Activated CD4-positive, alpha-beta T cell treated with anti-CD3 and anti-CD28 coated beads, Interleukin-2, Interleukin-4, amounts not matched to agents 100 ng/mL and 50 ng/mL, durations not matched to agents 16 hours and 8 hours (primary cell): ENCODE measurements at regions not wholly inside any gene's neighbourhood (a gene's known extent, or its start where the extent isn't known, plus 50 kb on each side); places are given as distances from the start of the nearest gene placed in this dataset.
"Not testable (repeated sequence)": the region's sequence is repeated elsewhere in the genome, so short reads cannot be mapped to it uniquely, and the experiment has no call there.

ENCODE experiments used
- DNase-seq: peaks from one replicate; pipeline ENCODE4 v3.0.0-alpha.2; 2020; ENCODE audit warnings: low spot score

DNA sequence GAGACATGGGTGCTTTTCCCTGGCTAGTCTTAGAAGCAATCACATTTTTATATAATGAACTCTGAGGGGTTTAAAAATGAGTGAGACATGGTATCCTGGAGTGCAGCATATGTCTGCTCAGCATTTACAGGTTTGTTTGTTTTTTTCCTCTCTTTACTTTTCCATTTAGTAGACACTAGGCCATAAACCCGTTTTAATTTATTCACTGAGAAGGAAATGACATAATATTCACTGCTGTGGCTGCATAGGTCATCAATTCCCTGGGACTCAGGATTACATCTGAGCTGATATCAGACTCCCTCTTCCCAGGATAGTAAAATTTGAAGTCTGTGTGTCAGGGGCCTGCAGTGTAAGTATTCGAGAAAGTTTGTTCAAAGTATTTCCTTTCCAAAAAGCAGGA, 178.9 kb upstream of the SPRY1 start:
- DNase-seq = no peak

DNA sequence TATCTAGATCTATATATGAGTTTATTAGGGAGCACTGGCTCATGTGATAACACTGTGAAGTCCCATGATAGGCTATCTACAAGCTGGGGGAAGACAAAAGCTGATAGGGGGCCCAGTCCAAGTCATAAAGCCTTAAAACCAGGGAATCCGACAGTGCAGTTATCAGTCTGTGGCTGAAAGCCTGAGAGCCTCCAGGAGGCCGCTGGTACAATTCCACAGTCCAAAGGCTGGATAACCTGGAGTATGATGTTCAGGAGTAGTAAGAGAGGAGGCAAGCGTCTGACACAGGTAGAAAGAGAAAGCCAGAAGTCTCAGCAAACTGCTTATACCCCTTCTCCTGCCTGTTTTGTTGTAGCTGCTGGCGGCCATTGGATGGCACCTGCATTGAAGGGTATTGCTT, 177.6 kb upstream of the SPRY1 start:
- DNase-seq = no peak

DNA sequence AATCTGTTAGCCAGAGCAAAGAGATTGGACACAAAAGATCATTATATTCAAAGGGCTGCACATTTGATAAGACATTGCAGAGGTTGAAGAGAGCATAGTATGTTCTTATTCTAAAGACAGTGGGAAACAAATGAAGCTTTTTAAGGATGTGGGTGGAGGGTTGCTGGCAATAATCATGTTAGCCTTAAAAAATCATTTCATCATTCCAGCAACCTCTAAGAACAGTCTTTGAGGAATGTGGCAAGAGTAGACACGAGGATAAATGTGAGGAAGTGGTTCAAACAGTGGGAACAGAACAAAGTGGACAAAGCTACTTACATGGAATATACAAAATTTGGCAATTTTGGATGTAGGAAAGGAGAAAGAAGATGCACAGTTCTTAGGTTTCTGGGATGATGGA, 167.3 kb upstream of the SPRY1 start:
- DNase-seq = no peak

GRCh38 chr4:123230061-123230460, 166.5 kb upstream of the SPRY1 start:
- DNase-seq = no peak

GRCh38 chr4:123232439-123232838, 164.2 kb upstream of the SPRY1 start:
- DNase-seq = no peak

GRCh38 chr4:123233136-123233768, 163.3 kb upstream of the SPRY1 start:
- DNase-seq = no peak

DNA sequence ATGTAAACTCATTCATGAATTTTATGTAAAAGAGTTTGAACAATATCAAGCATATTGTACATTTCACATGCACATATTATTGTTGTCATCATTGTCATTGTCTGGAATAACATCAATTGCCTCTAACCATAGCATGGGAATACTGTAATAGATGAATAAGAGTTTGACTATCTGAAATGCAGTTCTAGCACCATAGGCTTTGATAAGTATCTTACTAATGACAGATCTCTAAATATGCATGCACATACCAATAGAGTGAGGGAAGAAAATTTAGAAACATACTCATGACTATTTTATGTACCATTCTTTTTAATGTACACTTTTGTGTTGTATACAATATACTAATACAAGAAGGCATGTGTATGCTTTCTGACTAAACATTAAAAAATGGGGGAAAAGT, 161.6 kb upstream of the SPRY1 start:
- no peak for DNase-seq

DNA sequence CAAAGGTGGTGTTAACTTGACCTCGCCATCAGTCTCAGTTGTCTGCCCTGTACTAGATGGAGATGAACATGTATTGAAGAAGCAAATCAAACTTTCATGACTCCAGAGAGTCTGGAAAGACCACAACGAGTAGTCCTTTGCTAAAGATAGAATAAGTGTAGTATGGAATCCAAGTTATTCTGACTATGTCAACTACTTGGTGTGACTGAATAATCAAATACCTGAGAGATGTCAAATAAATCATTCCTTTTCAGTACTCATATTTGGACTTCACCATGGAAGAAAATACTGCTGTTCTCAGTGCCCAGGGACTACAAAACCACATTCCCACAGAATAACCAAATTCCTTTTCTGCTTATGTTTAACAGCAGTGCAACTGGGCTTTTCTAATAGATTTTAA, 161.2 kb upstream of the SPRY1 start:
- DNase-seq = no peak

GRCh38 chr4:123236606-123237005, 160.0 kb upstream of the SPRY1 start:
- DNase-seq = no peak

- DNase-seq = not testable (repeated sequence)
These were observed 156.3 kb upstream of the SPRY1 start for GRCh38 chr4:123240286-123240685.

- not testable (repeated sequence) for DNase-seq
These were observed 153.4 kb upstream of the SPRY1 start for GRCh38 chr4:123243220-123243619.

DNA sequence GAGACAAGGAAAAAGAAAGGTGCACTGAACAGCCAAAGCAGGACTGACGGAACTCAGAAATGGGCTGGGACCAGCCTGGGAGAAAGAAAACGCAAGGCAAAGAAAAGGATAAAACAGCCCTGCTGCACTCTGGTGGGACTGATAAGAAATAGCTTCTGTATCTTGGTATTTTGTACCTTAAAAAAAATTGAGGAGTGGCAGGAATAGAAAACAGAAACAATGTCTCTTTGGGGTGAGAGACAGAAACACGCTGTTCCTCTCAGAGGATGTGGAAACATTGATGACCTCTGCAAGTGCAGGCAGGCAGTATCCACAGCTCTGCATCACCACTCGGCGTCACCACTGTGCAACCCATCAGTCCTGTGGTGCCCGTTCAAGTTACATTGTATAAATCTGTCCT, 152.5 kb upstream of the SPRY1 start:
- no peak for DNase-seq

DNA sequence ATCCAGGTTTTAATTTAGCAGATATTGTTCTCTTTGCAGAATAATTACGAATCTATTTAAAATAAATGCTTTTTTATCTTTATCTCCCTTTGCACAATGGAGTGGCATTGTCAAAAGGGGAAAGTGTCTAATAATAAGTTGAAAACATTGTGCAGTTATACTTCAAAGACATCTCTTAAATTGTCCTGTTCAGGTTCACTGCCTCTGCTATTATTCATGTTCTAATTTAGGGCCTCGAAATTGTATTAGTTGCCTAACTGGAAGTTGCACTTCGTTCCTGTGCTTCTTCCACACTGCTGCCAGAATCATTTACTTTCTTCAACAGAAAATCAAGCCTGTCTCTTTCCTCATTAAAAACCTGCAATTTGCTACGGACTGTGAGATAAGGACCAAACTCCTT, 150.5 kb upstream of the SPRY1 start:
- DNase-seq = no peak

DNA sequence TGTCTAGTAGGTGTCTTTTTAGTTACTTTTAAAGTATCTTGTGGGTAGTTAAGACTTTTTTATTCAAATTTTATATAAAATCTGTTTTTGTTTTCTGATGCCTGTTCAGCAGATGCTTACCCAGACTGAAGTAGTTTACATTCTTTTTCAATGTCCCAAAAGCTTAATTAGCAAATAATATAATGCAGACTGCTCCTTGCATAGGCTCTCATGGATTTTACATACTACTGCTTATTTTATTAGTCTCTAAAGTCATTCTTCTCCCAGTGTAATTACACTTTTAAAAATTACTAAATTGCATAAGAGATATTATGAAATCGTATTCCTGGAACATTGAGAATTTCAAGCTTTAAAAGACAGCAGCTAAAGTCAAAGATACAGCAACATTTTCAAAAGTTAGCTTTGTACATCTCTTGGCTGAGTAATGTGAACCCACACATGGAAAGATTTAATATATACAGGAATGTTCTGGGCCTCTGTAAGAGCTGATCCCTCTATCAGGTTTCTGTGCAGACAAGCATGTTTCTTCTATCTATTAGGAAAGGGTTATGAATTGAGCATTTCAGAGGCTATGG, 148.4 kb upstream of the SPRY1 start:
- no peak for DNase-seq

- no peak for DNase-seq
These were observed 146.8 kb upstream of the SPRY1 start for GRCh38 chr4:123249821-123250220.

DNA sequence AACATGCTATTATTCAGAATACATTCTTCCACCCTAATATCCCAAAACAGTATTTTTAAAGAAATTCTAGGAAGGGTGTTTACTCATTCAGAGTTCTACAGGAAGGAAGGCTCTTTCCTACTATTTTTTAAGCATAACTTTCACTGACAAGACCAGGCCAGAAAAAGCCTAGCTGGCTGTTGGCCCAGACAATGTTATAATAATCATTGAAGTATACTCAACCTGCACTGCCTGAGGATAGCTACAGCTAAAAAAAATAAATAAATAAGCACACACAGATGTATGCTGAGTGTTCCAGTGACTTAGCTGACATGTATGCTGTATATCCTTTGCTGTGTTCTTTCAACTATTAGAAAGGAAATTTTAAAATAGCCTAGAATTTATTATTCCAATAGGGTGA, 145.8 kb upstream of the SPRY1 start:
- DNase-seq = no peak

- DNase-seq = no peak
These were observed 140.6 kb upstream of the SPRY1 start for GRCh38 chr4:123255971-123256370.

DNA sequence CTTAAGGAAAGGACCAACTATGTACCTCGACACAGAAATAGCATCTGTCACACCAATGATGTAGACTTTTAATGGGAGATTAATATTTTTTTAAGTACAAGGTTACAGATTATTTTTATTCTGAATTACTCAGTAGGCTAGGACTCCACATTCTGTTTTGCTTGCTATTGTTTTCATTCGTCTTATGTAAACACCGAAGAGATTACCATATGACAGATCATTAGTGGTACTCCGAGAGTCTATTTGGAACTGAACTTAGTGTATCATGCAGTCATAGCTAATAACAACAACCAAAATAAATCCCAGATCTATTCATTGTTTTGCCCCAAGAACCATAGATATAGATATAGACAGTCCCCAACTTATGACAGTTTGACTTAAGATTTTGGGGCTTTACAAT, 139.7 kb upstream of the SPRY1 start:
- no peak for DNase-seq

DNA sequence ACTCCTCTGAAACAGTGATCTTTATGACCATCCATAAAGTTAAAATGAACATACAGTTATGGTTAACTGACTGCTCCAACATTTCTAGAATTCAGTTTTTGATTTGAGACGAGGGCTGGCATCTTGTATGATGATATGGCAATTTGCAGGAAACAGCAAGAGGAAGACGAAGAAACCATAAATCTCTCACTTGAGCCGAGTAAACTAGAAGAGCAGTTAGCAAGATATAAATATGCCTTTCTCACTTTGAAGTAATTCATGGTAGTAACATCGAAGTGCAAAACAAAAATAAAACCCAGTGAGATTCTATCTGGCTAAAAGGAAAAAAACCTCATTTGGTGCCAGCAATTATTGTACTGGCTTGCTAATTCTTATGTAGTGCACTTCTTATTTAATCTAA, 139.0 kb upstream of the SPRY1 start:
- DNase-seq = no peak

DNA sequence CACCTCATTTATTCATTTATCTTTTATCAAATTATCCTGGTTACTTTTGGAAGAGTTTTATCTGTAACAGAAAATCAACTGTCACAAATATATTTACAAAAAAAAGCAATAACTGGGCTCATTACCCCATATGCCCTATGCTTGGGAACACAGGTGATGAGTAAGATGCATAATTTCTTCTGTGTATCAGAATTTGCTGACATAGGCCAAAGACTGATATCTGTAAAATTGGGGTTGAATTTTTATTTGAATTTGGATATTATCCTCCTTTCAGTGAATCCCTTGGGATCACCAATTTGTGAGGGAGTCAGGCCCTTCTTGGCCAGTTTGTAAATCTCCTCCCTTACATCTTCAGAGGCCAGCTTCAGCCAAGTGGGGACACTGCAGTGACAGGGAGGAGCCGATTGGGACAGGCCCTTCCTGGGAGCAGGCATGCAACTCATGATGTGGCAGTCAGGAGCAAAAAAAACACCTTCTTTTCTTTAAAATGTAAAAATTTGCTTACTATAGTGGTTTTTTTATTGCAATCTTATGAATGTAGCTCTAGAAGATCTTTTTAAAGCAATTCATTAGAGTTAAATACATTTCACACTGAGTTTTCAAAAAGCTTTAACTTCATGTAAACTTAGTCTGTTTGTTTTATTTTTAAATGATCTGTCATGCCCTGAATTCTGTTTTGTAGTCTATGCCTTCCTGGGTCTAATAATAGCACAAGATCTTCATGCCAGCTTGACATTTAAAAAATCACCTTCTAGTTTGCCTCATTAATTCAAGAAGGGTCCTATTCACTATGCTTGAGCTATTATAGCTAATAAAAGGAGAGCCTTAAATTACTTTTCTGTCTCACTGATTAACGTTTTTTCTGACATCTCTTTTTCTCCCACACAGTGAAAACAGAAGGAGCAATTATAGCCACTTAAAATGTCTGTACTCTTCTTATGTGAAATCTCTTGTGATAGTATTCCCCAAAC, 136.6 kb upstream of the SPRY1 start:
- no peak for DNase-seq

DNA sequence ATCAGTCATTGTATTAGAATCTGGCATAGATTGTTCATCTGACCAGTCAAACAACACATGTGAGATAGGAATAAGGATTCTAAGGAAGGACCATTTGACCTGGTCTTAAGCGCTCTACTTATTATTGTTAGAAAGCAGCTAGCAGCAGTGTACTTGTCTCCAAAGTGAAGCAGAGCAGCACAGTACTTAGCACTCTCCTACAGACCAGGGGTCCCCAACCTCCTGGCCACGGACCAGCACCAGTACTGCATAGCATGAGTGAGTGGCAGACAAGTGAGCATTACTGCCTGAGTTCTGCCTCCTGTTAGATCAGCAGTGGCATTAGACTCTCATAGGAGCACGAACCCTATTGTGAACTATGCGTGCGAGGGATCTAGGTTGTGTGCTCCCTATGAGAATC, 135.9 kb upstream of the SPRY1 start:
- DNase-seq = no peak

DNA sequence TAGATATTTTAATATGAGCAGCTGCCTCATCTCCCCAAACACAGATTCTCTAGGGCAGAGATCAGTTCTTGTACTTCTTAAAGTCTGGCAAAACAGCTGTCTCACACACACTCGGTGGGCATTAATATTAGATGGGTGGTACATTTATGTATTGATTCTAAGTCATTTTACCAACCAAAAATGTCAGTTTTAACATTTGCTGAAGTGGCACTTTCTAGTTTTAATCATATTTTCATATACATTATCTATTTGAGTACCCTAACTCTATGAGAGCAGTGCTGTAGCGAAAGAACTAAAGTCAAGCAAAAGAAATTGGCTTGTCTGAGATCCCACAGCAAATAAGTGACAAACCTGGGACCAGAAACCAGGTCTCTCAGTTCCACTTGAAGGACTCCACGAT, 134.5 kb upstream of the SPRY1 start:
- DNase-seq = no peak

DNA sequence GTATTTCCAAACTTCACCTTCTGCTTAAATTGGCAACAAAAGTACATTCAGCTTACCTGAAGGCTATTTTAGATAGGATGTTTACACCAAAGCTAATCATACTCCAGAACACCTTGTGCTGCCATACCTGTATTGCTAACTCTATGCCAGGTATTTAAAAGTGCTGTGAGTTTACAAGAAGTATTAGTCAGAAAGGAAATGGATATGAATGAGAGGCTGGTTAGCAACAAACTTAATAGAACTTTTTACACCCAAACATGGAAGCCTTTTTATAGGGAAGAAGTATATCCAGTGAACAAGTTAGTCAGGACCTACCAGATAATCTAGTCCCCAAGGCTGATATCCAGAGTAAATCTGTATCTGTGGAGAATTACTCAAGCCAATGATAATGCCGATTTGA, 131.2 kb upstream of the SPRY1 start:
- no peak for DNase-seq
